ENCODE measurements at regions not wholly inside any gene's neighbourhood (a gene's known extent, or its start where the extent isn't known, plus 50 kb on each side); places are given as distances from the start of the nearest gene placed in this dataset.
A peak's percentile ranks its signal among the peaks of the same experiment; 100 is the strongest.
"Not testable (repeated sequence)": the region's sequence is repeated elsewhere in the genome, so short reads cannot be mapped to it uniquely, and the experiment has no call there.

GRCh38 chr4:114100288-114101031, 121.0 kb upstream of the ARSJ start:
- in situ Hi-C loops (cut with MboI; ENCODE audit: low pct_unique_long_range_greater_than_20kb in 2 of 9, low sequenced_read_pairs in 9 of 9, unreplicated experiment in 9 of 9), result no loop called here

GRCh38 chr4:114103908-114104307, 124.5 kb upstream of the ARSJ start:
- 75 to 100% (median 96%) methylated on average over 1 of the region's 1 CpG for WGBS, 10 experiments
- Histone ChIP-seq H3K4me1 (replicated peaks in 1 of 2) (no peaks in the 10 kb centered on the region), H3K4me3 (no peak overlapping the region), H3K27ac (no peak overlapping the region)
- in situ Hi-C loops (cut with MboI; ENCODE audit: low pct_unique_long_range_greater_than_20kb in 2 of 9, low sequenced_read_pairs in 9 of 9, unreplicated experiment in 9 of 9), result no loop called here
- ATAC-seq (replicated peaks in 6 of 8), result no peak

More at GRCh38 chr4:114100288-114101031, 121.0 kb upstream of the ARSJ start:
- WGBS, 10 experiments, result 55 to 96% (median 87%) methylated on average over 3 to 6 of the region's 6 CpGs
- H3K4me1 ChIP-seq (replicated peaks in 1 of 2), result no peaks in the 10 kb centered on the region
- no peak overlapping the region for H3K4me3 ChIP-seq
- ATAC-seq (replicated peaks in 6 of 8), result peak in 1 of 8 experiments; percentile 30
- no peak overlapping the region for H3K27ac ChIP-seq

- peak in 3 of 8 experiments; percentile 35 to 77 (median 56) for ATAC-seq (replicated peaks in 6 of 8)
- in situ Hi-C loops (cut with MboI; ENCODE audit: low pct_unique_long_range_greater_than_20kb in 2 of 9, low sequenced_read_pairs in 9 of 9, unreplicated experiment in 9 of 9), result no loop called here
- Histone ChIP-seq H3K4me1 (replicated peaks in 1 of 2) (no peaks in the 10 kb centered on the region), H3K27ac (no peak overlapping the region), H3K4me3 (no peak overlapping the region)
- WGBS, 10 experiments, result 67 to 100% (median 96%) methylated on average over 1 of the region's 1 CpG; no CpG with 5 or more reads in 2 of the 10 experiments
These were observed 129.4 kb upstream of the ARSJ start for GRCh38 chr4:114108869-114109268.

DNA sequence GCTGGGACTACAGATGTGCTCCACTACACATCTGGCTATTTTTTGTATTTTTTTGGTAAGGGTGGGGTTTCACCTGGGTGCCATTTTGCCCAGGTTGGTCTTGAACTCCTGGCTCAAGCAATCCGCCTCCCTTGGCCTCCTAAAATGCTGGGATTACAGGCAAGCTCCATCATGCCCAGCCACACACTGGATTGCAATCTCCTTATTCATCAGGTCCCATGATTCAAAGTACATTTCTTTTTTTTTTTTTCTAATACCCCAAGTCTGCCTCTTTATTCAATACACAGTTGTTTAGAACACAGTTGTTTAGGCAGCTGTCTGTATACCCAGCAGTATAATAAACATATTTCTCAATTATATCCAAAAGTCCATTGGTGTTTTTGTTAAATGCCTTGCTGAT, 130.3 kb upstream of the ARSJ start:
- Histone ChIP-seq H3K27ac (no peak overlapping the region), H3K4me1 (replicated peaks in 1 of 2) (no peaks in the 10 kb centered on the region), H3K4me3 (no peak overlapping the region)
- 80 to 100% (median 100%) methylated on average over 1 of the region's 1 CpG; no CpG with 5 or more reads in 4 of the 10 experiments for WGBS, 10 experiments
- in situ Hi-C loops (cut with MboI; ENCODE audit: low pct_unique_long_range_greater_than_20kb in 2 of 9, low sequenced_read_pairs in 9 of 9, unreplicated experiment in 9 of 9), result no loop called here
- no peak for ATAC-seq (replicated peaks in 6 of 8)

DNA sequence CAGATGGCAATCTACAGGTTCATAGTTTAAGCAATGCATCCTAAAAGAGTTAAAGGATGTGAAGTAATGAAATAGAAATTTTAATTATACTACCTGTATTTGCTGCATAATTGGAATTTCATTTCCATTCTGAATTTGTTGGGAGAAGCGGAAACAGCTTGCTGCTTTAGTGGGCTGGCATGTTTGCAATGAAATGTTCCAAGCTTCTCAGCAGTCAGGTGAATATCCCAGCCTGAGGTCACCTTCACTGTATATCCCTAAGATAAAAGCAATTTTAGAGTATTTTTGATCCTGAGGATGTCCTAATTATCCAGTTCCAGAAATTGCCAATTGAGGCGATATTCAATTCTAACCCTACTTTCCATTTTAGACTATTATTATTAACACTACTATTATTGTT, 136.1 kb upstream of the ARSJ start:
- Histone ChIP-seq H3K27ac (no peak overlapping the region), H3K4me3 (no peak overlapping the region), H3K4me1 (replicated peaks in 1 of 2) (no peaks in the 10 kb centered on the region)
- 56 to 100% (median 75%) methylated on average over 1 to 2 of the region's 2 CpGs; no CpG with 5 or more reads in 1 of the 10 experiments for WGBS, 10 experiments
- in situ Hi-C loops (cut with MboI; ENCODE audit: low pct_unique_long_range_greater_than_20kb in 2 of 9, low sequenced_read_pairs in 9 of 9, unreplicated experiment in 9 of 9), result no loop called here
- no peak for ATAC-seq (replicated peaks in 6 of 8)

DNA sequence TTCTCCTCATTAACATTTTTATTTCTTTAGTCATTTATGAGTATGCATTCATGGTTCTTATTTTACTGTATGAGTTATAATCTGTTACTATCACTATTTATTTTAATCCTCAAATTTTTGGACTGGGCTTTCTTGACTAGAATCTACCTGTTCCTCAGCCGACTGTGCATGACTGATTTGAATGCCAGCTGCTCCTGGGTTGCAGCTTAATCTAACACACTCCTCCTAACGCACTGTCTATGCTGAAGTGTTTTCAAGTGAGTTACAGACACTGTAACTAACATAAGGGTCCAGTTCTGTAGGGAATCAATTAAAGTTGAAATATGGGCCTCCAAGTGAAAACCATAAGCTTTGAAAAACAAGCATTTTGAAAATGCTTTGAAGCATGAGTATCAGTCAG, 137.4 kb upstream of the ARSJ start:
- no peak overlapping the region for H3K27ac ChIP-seq
- H3K4me3 ChIP-seq, result no peak overlapping the region
- ATAC-seq (replicated peaks in 6 of 8), result no peak
- WGBS, 10 experiments, result 50 to 94% (median 81%) methylated on average over 1 to 2 of the region's 2 CpGs; no CpG with 5 or more reads in 2 of the 10 experiments
- H3K4me1 ChIP-seq (replicated peaks in 1 of 2), result no peaks in the 10 kb centered on the region
- in situ Hi-C loops (cut with MboI; ENCODE audit: low pct_unique_long_range_greater_than_20kb in 2 of 9, low sequenced_read_pairs in 9 of 9, unreplicated experiment in 9 of 9), result no loop called here

DNA sequence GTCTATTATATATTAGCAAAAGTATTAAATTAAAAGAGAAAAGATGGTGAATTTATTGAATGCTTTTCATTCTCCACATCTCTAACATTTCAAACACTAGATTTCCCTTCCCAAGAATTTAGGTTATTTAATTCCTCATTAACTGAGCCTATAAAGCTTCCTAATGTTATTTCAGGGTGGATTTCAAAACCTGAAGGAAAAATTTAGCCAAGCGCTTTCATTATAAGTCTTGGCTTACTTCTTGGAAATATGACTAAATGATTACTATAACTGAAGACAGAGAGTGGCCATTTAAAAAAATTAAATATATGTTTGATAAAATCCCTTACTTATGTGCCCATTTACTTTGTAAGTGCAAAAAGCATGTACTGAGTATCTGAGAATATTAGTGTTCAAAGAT, 141.8 kb upstream of the ARSJ start:
- ATAC-seq (replicated peaks in 6 of 8), result no peak
- no peaks in the 10 kb centered on the region for H3K4me1 ChIP-seq (replicated peaks in 1 of 2)
- no peak overlapping the region for H3K4me3 ChIP-seq
- in situ Hi-C loops (cut with MboI; ENCODE audit: low pct_unique_long_range_greater_than_20kb in 2 of 9, low sequenced_read_pairs in 9 of 9, unreplicated experiment in 9 of 9), result no loop called here
- no peak overlapping the region for H3K27ac ChIP-seq
- 100% methylated on average over 1 of the region's 1 CpG; no CpG with 5 or more reads in 3 of the 10 experiments for WGBS, 10 experiments

DNA sequence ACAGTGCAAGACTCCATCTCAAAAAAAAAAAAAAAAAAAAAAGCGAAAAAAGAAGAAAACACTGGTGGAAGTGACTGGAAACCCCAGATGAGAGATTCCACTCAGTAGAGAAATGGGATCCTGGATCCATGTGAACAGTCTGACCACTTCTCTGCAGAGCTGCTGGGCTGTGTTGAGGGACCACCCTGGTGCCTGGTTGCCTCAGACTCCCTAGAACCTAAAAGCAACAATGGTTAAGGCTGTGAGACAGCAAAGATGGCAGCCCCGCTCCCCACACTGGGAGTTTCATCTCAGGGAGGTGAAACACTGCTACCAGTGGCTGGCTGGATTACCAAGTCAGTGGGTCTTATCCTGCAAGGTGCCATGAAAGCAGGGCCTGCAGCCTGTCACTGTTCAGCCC, 152.8 kb upstream of the ARSJ start:
- H3K4me1 ChIP-seq (replicated peaks in 1 of 2), result no peaks in the 10 kb centered on the region
- no peak overlapping the region for H3K4me3 ChIP-seq
- in situ Hi-C loops (cut with MboI; ENCODE audit: low pct_unique_long_range_greater_than_20kb in 2 of 9, low sequenced_read_pairs in 9 of 9, unreplicated experiment in 9 of 9), result no loop called here
- H3K27ac ChIP-seq, result no peak overlapping the region
- no peak for ATAC-seq (replicated peaks in 6 of 8)
- WGBS, 10 experiments, result 80 to 100% (median 100%) methylated on average over 1 to 2 of the region's 2 CpGs; no CpG with 5 or more reads in 7 of the 10 experiments

DNA sequence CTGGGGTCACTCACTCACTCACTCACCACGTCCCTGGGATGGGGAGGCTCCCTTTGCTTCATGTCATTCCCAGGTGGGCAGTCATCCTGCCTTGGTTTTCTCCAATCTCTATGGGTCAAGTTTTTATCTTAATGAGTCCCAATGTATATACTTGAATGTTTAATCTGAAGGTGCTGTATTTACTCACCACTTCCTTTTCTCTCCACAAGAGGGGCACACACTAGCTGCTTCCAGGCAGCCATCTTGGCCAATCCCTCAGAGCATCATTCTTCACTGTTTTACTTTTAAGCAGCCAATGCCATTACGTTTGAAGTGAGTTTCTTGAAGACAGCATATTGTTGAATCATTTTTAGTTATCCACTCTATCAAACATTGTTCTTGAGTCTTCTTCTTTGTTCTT, 153.4 kb upstream of the ARSJ start:
- no peak overlapping the region for H3K4me3 ChIP-seq
- no peaks in the 10 kb centered on the region for H3K4me1 ChIP-seq (replicated peaks in 1 of 2)
- ATAC-seq (replicated peaks in 6 of 8), result no peak
- H3K27ac ChIP-seq, result no peak overlapping the region
- WGBS, 10 experiments, result 14 to 100% (median 93%) methylated on average over 1 to 2 of the region's 2 CpGs; no CpG with 5 or more reads in 2 of the 10 experiments
- in situ Hi-C loops (cut with MboI; ENCODE audit: low pct_unique_long_range_greater_than_20kb in 2 of 9, low sequenced_read_pairs in 9 of 9, unreplicated experiment in 9 of 9), result no loop called here

DNA sequence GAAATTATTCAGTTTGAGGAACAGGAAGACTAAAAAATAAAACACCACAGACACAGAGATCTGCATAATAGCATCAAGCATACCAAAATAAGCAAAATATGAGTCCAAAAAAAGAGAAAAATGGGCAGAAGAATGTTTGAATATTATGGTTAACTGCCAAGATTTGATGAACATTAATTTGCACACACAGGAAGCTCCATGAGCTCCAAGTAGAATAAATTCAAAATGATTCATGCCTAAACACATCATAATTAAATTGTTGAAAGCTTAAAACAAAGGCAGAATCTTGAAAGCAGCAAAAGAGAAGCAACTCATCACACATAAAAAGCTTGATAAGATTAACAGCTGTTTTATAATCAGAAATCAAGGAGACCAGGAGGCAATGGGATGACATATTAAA, 156.6 kb upstream of the ARSJ start:
- H3K4me3 ChIP-seq, result no peak overlapping the region
- H3K4me1 ChIP-seq (replicated peaks in 1 of 2), result no peaks in the 10 kb centered on the region
- H3K27ac ChIP-seq, result no peak overlapping the region
- in situ Hi-C loops (cut with MboI; ENCODE audit: low pct_unique_long_range_greater_than_20kb in 2 of 9, low sequenced_read_pairs in 9 of 9, unreplicated experiment in 9 of 9), result no loop called here
- ATAC-seq (replicated peaks in 6 of 8), result peak in 1 of 8 experiments; percentile 44

DNA sequence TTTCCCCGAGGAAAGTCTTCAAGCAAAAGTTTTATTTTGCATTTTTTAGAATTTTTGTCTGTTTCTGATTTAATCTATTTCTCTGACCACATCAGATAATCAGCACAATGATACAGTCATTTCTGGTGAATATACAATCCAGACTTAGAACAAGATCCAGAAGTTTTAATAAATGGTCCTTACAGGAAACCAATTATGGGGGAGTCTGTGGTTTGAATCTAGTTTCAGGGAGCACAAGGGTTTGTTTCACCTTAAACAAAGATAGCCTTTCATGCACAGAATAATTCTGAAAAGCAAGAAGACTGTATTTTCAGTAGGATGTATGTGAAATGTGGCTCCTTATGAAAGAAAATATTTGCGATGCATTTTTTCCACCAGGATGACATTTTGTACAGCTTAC, 158.5 kb upstream of the ARSJ start:
- Histone ChIP-seq H3K4me1 (replicated peaks in 1 of 2) (no peaks in the 10 kb centered on the region), H3K4me3 (no peak overlapping the region), H3K27ac (no peak overlapping the region)
- 50 to 100% (median 92%) methylated on average over 1 to 2 of the region's 2 CpGs for WGBS, 10 experiments
- in situ Hi-C loops (cut with MboI; ENCODE audit: low pct_unique_long_range_greater_than_20kb in 2 of 9, low sequenced_read_pairs in 9 of 9, unreplicated experiment in 9 of 9), result no loop called here
- no peak for ATAC-seq (replicated peaks in 6 of 8)

DNA sequence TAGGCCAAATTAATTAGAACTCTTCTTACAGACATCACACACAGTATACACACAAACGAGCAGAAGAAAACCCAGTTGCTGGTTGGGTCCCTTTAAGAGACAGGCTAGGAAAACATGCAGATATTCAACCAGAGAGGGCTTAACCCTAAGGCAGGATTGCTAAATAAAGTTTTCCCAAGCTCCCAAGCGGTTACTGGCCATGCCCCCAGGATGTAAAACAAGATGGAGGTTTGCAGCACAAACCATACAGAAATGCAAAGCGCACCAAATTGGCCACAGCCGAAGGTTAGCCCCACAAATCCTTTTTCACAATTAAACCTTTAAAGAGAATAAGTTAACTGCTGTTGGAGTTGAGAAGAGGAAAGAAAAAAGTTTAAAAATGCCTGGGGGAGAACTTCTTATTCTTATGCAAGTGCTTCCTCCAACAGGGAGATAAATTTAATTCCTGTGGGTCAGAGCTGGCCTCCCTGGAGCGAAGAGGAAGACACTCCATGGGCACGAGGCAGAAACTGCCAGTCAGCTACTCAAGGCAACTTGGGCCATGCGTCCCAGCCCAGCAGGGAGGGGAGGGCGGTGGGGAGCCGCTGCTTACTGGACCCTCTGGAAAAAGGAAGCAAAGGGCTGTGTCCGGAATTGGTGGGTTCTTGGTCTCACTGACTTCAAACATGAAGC, 167.6 kb upstream of the ARSJ start:
- in situ Hi-C loops (cut with MboI; ENCODE audit: low pct_unique_long_range_greater_than_20kb in 2 of 9, low sequenced_read_pairs in 9 of 9, unreplicated experiment in 9 of 9), result no loop called here
- WGBS, 10 experiments, result 66 to 100% (median 84%) methylated on average over 1 to 9 of the region's 10 CpGs; no CpG with 5 or more reads in 4 of the 10 experiments
- H3K4me1 ChIP-seq (replicated peaks in 1 of 2), result no peaks in the 10 kb centered on the region
- ATAC-seq (replicated peaks in 6 of 8), result no peak
- H3K27ac ChIP-seq, result no peak overlapping the region
- H3K4me3 ChIP-seq, result no peak overlapping the region

DNA sequence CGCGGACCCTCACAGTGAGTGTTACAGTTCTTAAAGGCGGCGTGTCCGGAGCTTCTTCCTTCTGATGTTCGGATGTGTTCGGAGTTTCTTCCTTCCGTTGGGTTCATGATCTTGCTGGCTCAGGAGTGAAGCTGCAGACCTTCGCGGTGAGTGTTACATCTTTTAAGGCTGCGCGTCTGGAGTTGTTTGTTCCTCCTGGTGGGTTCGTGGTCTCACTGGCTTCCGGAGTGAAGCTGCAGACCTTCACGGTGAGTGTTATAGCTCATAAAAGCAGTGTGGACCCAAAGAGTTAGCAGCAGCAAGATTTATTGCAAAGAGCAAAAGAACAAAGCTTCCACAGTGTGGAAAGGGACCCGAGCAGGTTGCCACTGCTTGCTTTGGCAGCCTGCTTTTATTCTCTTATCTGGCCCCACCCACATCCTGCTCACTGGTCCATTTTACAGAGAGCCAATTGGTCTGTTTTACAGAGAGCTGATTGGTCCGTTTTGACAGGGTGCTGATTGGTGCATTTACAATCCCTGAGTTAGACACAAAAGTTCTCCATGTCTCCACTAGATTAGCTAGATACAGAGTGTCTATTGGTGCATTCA, 168.3 kb upstream of the ARSJ start:
- H3K27ac ChIP-seq; ATAC-seq (replicated peaks in 6 of 8); in situ Hi-C loops (cut with MboI; ENCODE audit: low pct_unique_long_range_greater_than_20kb in 2 of 9, low sequenced_read_pairs in 9 of 9, unreplicated experiment in 9 of 9); H3K4me1 ChIP-seq (replicated peaks in 1 of 2); H3K4me3 ChIP-seq: not testable (repeated sequence)
- WGBS, 10 experiments, result 40 to 100% (median 86%) methylated on average over 1 to 9 of the region's 17 CpGs; no CpG with 5 or more reads in 2 of the 10 experiments
